ENCODE measurements at regions not wholly inside any gene's neighbourhood (a gene's known extent, or its start where the extent isn't known, plus 50 kb on each side); places are given as distances from the start of the nearest gene placed in this dataset.
"Not testable (repeated sequence)": the region's sequence is repeated elsewhere in the genome, so short reads cannot be mapped to it uniquely, and the experiment has no call there.

GRCh38 chr10:58058683-58059082 is 209.0 kb downstream of the IPMK start:
- not testable (repeated sequence) for ATAC-seq; H3K4me3 Mint-ChIP-seq; H3K9me3 ChIP-seq (ENCODE audit: control insufficient read depth, low read length, poor library complexity, severe bottlenecking); H3K27ac Mint-ChIP-seq; H3K4me1 Mint-ChIP-seq; H3K36me3 Mint-ChIP-seq (ENCODE audit: low read depth); DNase-seq
- H3K27me3 Mint-ChIP-seq, result peaks cover 39% of the 10 kb centered on the region

GRCh38 chr10:58054881-58055280 is 212.8 kb downstream of the IPMK start:
- Mint-ChIP-seq H3K27ac (no peak overlapping the region), H3K4me3 (no peak overlapping the region), H3K4me1 (no peaks in the 10 kb centered on the region), H3K36me3 (ENCODE audit: low read depth) (no peaks in the 10 kb centered on the region), H3K27me3 (peaks cover 15% of the 10 kb centered on the region)
- ATAC-seq, result no peak
- H3K9me3 ChIP-seq (ENCODE audit: control insufficient read depth, low read length, poor library complexity, severe bottlenecking), result no peaks in the 10 kb centered on the region
- no peak for DNase-seq

GRCh38 chr10:58052772-58053171 is 214.9 kb downstream of the IPMK start:
- no peaks in the 10 kb centered on the region for H3K9me3 ChIP-seq (ENCODE audit: control insufficient read depth, low read length, poor library complexity, severe bottlenecking)
- H3K36me3 Mint-ChIP-seq (ENCODE audit: low read depth), result no peaks in the 10 kb centered on the region
- H3K27me3 Mint-ChIP-seq, result no peaks in the 10 kb centered on the region
- H3K4me3 Mint-ChIP-seq, result no peak overlapping the region
- no peak overlapping the region for H3K27ac Mint-ChIP-seq
- no peaks in the 10 kb centered on the region for H3K4me1 Mint-ChIP-seq
- ATAC-seq, result no peak
- no peak for DNase-seq

GRCh38 chr10:58050575-58050974 is 217.1 kb downstream of the IPMK start:
- Mint-ChIP-seq H3K27ac (no peak overlapping the region), H3K4me1 (no peaks in the 10 kb centered on the region), H3K27me3 (no peaks in the 10 kb centered on the region), H3K36me3 (ENCODE audit: low read depth) (no peaks in the 10 kb centered on the region), H3K4me3 (no peak overlapping the region)
- H3K9me3 ChIP-seq (ENCODE audit: control insufficient read depth, low read length, poor library complexity, severe bottlenecking), result no peaks in the 10 kb centered on the region
- ATAC-seq (no peak), DNase-seq (no peak)

- H3K4me3 Mint-ChIP-seq, result no peak overlapping the region
Measured at GRCh38 chr10:58048936-58049335, 218.8 kb downstream of the IPMK start.

GRCh38 chr10:58044072-58044471 is 223.6 kb downstream of the IPMK start:
- no peaks in the 10 kb centered on the region for H3K9me3 ChIP-seq (ENCODE audit: control insufficient read depth, low read length, poor library complexity, severe bottlenecking)
- ATAC-seq, result no peak
- Mint-ChIP-seq H3K4me3 (no peak overlapping the region), H3K4me1 (no peaks in the 10 kb centered on the region), H3K27ac (no peak overlapping the region), H3K36me3 (ENCODE audit: low read depth) (no peaks in the 10 kb centered on the region), H3K27me3 (no peaks in the 10 kb centered on the region)
- no peak for DNase-seq

More at GRCh38 chr10:58048936-58049335, 218.8 kb downstream of the IPMK start:
- DNase-seq, result no peak
- Mint-ChIP-seq H3K27ac (no peak overlapping the region), H3K4me1 (no peaks in the 10 kb centered on the region), H3K27me3 (no peaks in the 10 kb centered on the region), H3K36me3 (ENCODE audit: low read depth) (no peaks in the 10 kb centered on the region)
- no peak for ATAC-seq
- no peaks in the 10 kb centered on the region for H3K9me3 ChIP-seq (ENCODE audit: control insufficient read depth, low read length, poor library complexity, severe bottlenecking)

GRCh38 chr10:58041901-58042300 is 225.8 kb downstream of the IPMK start:
- H3K36me3 Mint-ChIP-seq (ENCODE audit: low read depth), result no peaks in the 10 kb centered on the region
- ATAC-seq (no peak), DNase-seq (no peak)
- no peak overlapping the region for H3K4me3 Mint-ChIP-seq
- no peaks in the 10 kb centered on the region for H3K9me3 ChIP-seq (ENCODE audit: control insufficient read depth, low read length, poor library complexity, severe bottlenecking)
- H3K27ac Mint-ChIP-seq, result no peak overlapping the region
- no peaks in the 10 kb centered on the region for H3K4me1 Mint-ChIP-seq
- no peaks in the 10 kb centered on the region for H3K27me3 Mint-ChIP-seq

- Mint-ChIP-seq H3K27me3 (no peaks in the 10 kb centered on the region), H3K27ac (no peak overlapping the region), H3K4me3 (no peak overlapping the region), H3K4me1 (no peaks in the 10 kb centered on the region), H3K36me3 (ENCODE audit: low read depth) (no peaks in the 10 kb centered on the region)
- no peaks in the 10 kb centered on the region for H3K9me3 ChIP-seq (ENCODE audit: control insufficient read depth, low read length, poor library complexity, severe bottlenecking)
- no peak for DNase-seq
- no peak for ATAC-seq
Measured at GRCh38 chr10:58030208-58030607, 237.5 kb downstream of the IPMK start.

GRCh38 chr10:58028597-58029366 is 238.9 kb downstream of the IPMK start:
- ATAC-seq (no peak), DNase-seq (no peak)
- Mint-ChIP-seq H3K4me1 (no peaks in the 10 kb centered on the region), H3K27me3 (no peaks in the 10 kb centered on the region), H3K4me3 (no peak overlapping the region), H3K36me3 (ENCODE audit: low read depth) (no peaks in the 10 kb centered on the region), H3K27ac (no peak overlapping the region)
- H3K9me3 ChIP-seq (ENCODE audit: control insufficient read depth, low read length, poor library complexity, severe bottlenecking), result no peaks in the 10 kb centered on the region

- no peak overlapping the region for H3K4me3 Mint-ChIP-seq
- H3K36me3 Mint-ChIP-seq (ENCODE audit: low read depth), result no peaks in the 10 kb centered on the region
- no peaks in the 10 kb centered on the region for H3K27me3 Mint-ChIP-seq
- no peak for DNase-seq
- no peak for ATAC-seq
- H3K27ac Mint-ChIP-seq, result no peak overlapping the region
- H3K4me1 Mint-ChIP-seq, result no peaks in the 10 kb centered on the region
- H3K9me3 ChIP-seq (ENCODE audit: control insufficient read depth, low read length, poor library complexity, severe bottlenecking), result no peaks in the 10 kb centered on the region
Measured at GRCh38 chr10:58027426-58027825, 240.3 kb downstream of the IPMK start.

- no peaks in the 10 kb centered on the region for H3K9me3 ChIP-seq (ENCODE audit: control insufficient read depth, low read length, poor library complexity, severe bottlenecking)
- DNase-seq, result no peak
- H3K4me3 Mint-ChIP-seq, result no peak overlapping the region
- no peaks in the 10 kb centered on the region for H3K36me3 Mint-ChIP-seq (ENCODE audit: low read depth)
- no peaks in the 10 kb centered on the region for H3K27me3 Mint-ChIP-seq
- ATAC-seq, result no peak
- no peaks in the 10 kb centered on the region for H3K4me1 Mint-ChIP-seq
- H3K27ac Mint-ChIP-seq, result no peak overlapping the region
Measured at GRCh38 chr10:58026036-58026435, 241.7 kb downstream of the IPMK start.

GRCh38 chr10:58023341-58024073 is 244.2 kb downstream of the IPMK start:
- ATAC-seq (no peak), DNase-seq (no peak)
- Mint-ChIP-seq H3K36me3 (ENCODE audit: low read depth) (no peaks in the 10 kb centered on the region), H3K27me3 (no peaks in the 10 kb centered on the region), H3K4me1 (no peaks in the 10 kb centered on the region), H3K27ac (no peak overlapping the region), H3K4me3 (no peak overlapping the region)
- no peaks in the 10 kb centered on the region for H3K9me3 ChIP-seq (ENCODE audit: control insufficient read depth, low read length, poor library complexity, severe bottlenecking)

- no peaks in the 10 kb centered on the region for H3K36me3 Mint-ChIP-seq (ENCODE audit: low read depth)
- H3K27me3 Mint-ChIP-seq, result no peaks in the 10 kb centered on the region
- ATAC-seq (no peak), DNase-seq (no peak)
- no peak overlapping the region for H3K27ac Mint-ChIP-seq
- H3K4me3 Mint-ChIP-seq, result no peak overlapping the region
- H3K9me3 ChIP-seq (ENCODE audit: control insufficient read depth, low read length, poor library complexity, severe bottlenecking), result no peaks in the 10 kb centered on the region
- H3K4me1 Mint-ChIP-seq, result no peaks in the 10 kb centered on the region
Measured at GRCh38 chr10:58019863-58020537, 247.7 kb downstream of the IPMK start.
